H9 (cell line): ENCODE measurements at regions not wholly inside any gene's neighbourhood (a gene's known extent, or its start where the extent isn't known, plus 50 kb on each side); places are given as distances from the start of the nearest gene placed in this dataset.
A peak's percentile ranks its signal among the peaks of the same experiment; 100 is the strongest.

Source experiments
- DNase-seq: peaks from one replicate; pipeline ENCODE4 v3.0.0-alpha.2; 2017
- H2AFZ ChIP-seq: one replicate; pipeline ENCODE4 v1.6.1; 2013; ENCODE audit warnings: mild to moderate bottlenecking, low read length, control low read depth, moderate library complexity
- H2AK5ac ChIP-seq: 2 replicates; pipeline ENCODE4 v1.6.1; 2013; ENCODE audit warnings: low read length, control low read depth, mixed read lengths; ENCODE audit not compliant: insufficient read length
- H2BK120ac ChIP-seq: one replicate; pipeline ENCODE4 v1.6.1; 2013; ENCODE audit warnings: low read depth, mild to moderate bottlenecking, low read length, control low read depth, inconsistent platforms; ENCODE audit not compliant: poor library complexity, severe bottlenecking
- H2BK12ac ChIP-seq: 2 replicates; pipeline ENCODE4 v1.6.1; 2013; ENCODE audit warnings: low read length, control low read depth, mixed read lengths, low read depth; ENCODE audit not compliant: insufficient read length
- H2BK15ac ChIP-seq: 2 replicates; pipeline ENCODE4 v1.6.1; 2013; ENCODE audit warnings: low read depth, low read length, control low read depth
- H2BK20ac ChIP-seq: one replicate; pipeline ENCODE4 v1.6.1; 2013; ENCODE audit warnings: low read depth, mild to moderate bottlenecking, low read length, control low read depth, inconsistent platforms; ENCODE audit not compliant: poor library complexity, severe bottlenecking
- H2BK5ac ChIP-seq: 2 replicates; pipeline ENCODE4 v1.6.1; 2013; ENCODE audit warnings: low read length, control low read depth, mixed read lengths; ENCODE audit not compliant: insufficient read length
- H3K14ac ChIP-seq: 2 replicates; pipeline ENCODE4 v1.6.1; 2013; ENCODE audit warnings: low read length, control low read depth; ENCODE audit not compliant: insufficient read depth
- H3K18ac ChIP-seq: 2 replicates; pipeline ENCODE4 v1.6.1; 2013; ENCODE audit warnings: low read depth, mild to moderate bottlenecking, mixed read lengths, low read length, control low read depth; ENCODE audit not compliant: insufficient read length
- H3K23ac ChIP-seq: 2 replicates; pipeline ENCODE4 v1.6.1; 2013; ENCODE audit warnings: low read length, control low read depth, mixed read lengths, low read depth; ENCODE audit not compliant: insufficient read length
- H3K23me2 ChIP-seq: 2 replicates; pipeline ENCODE4 v1.6.1; 2013; ENCODE audit warnings: low read depth, mild to moderate bottlenecking, mixed read lengths, low read length, control low read depth; ENCODE audit not compliant: insufficient read length, poor library complexity, severe bottlenecking
- H3K27ac ChIP-seq: 2 replicates; pipeline ENCODE4 v1.5.1; 2013; ENCODE audit warnings: low read length, control low read depth, mixed read lengths, low read depth; ENCODE audit not compliant: insufficient read length
- H3K27me3 ChIP-seq: 2 replicates; pipeline ENCODE4 v1.6.1; 2013; ENCODE audit warnings: low read length, control low read depth, inconsistent platforms; ENCODE audit not compliant: insufficient read depth
- H3K4ac ChIP-seq: 2 replicates; pipeline ENCODE4 v1.6.1; 2013; ENCODE audit warnings: low read depth, mild to moderate bottlenecking, control low read depth, inconsistent platforms, low read length, moderate library complexity
- H3K4me1 ChIP-seq: 2 replicates; pipeline ENCODE4 v1.6.1; 2013; ENCODE audit warnings: low read length, control low read depth, inconsistent platforms; ENCODE audit not compliant: insufficient read depth
- H3K4me2 ChIP-seq: 2 replicates; pipeline ENCODE4 v1.6.1; 2013; ENCODE audit warnings: low read length, control low read depth, mixed read lengths; ENCODE audit not compliant: insufficient read length, insufficient read depth
- H3K56ac ChIP-seq: 2 replicates; pipeline ENCODE4 v1.6.1; 2013; ENCODE audit warnings: low read depth, mild to moderate bottlenecking, mixed read lengths, low read length, control low read depth; ENCODE audit not compliant: insufficient read length
- H3K79me1 ChIP-seq: 2 replicates; pipeline ENCODE4 v1.6.1; 2013; ENCODE audit warnings: low read depth, mild to moderate bottlenecking, moderate library complexity, low read length, control low read depth, inconsistent platforms; ENCODE audit not compliant: insufficient read depth, poor library complexity, severe bottlenecking
- H3K79me2 ChIP-seq: 2 replicates; pipeline ENCODE4 v1.6.1; 2013; ENCODE audit warnings: low read length, control low read depth, inconsistent platforms; ENCODE audit not compliant: insufficient read depth
- H3K9ac ChIP-seq: 2 replicates; pipeline ENCODE4 v1.6.1; 2013; ENCODE audit warnings: low read length, control low read depth, mixed read lengths; ENCODE audit not compliant: insufficient read length; ENCODE audit errors: extremely low read depth
- H3K9me3 ChIP-seq: one replicate; pipeline ENCODE4 v1.6.1; 2013; ENCODE audit warnings: low read depth, low read length, inconsistent platforms; ENCODE audit not compliant: control insufficient read depth
- H3T11ph ChIP-seq: one replicate; pipeline ENCODE4 v1.6.1; 2013; ENCODE audit warnings: mild to moderate bottlenecking, low read length, control low read depth, inconsistent platforms
- H4K20me1 ChIP-seq: one replicate; pipeline ENCODE4 v1.6.1; 2013; ENCODE audit not compliant: control insufficient read depth, insufficient read length, insufficient read depth
- H4K5ac ChIP-seq: 2 replicates; pipeline ENCODE4 v1.6.1; 2013; ENCODE audit warnings: low read depth, mild to moderate bottlenecking, mixed read lengths, low read length, control low read depth; ENCODE audit not compliant: insufficient read length
- H4K8ac ChIP-seq: replicated peaks from 2 replicates; pipeline ENCODE4 v1.6.1; 2013; ENCODE audit warnings: low read length, control low read depth, mixed read lengths, low read depth; ENCODE audit not compliant: insufficient read length
- H4K91ac ChIP-seq: 2 replicates; pipeline ENCODE4 v1.6.1; 2013; ENCODE audit warnings: low read depth, mild to moderate bottlenecking, moderate library complexity, mixed read lengths, low read length, control low read depth; ENCODE audit not compliant: insufficient read length
- H3K27ac Mint-ChIP-seq, 3 experiments: 2 replicates in 2 of 3; 3 replicates in 1 of 3; pipeline ENCODE4 v1.8.0; 2020 to 2021; ENCODE audit warnings: mixed read lengths in 3 of 3, mild to moderate bottlenecking in 1 of 3, moderate library complexity in 1 of 3
- H3K27me3 Mint-ChIP-seq: 2 replicates; pipeline ENCODE4 v1.8.0; 2021; ENCODE audit warnings: low read depth, mild to moderate bottlenecking, moderate library complexity, mixed read lengths
- H3K36me3 Mint-ChIP-seq, 3 experiments: 2 replicates in 2 of 3; 3 replicates in 1 of 3; pipeline ENCODE4 v1.8.0; 2020 to 2021; ENCODE audit warnings: low read depth in 3 of 3, mixed read lengths in 3 of 3; ENCODE audit not compliant: insufficient read depth in 1 of 3
- H3K4me1 Mint-ChIP-seq, 2 experiments: 2 replicates each; pipeline ENCODE4 v1.8.0; 2020; ENCODE audit warnings: mixed read lengths in 2 of 2
- H3K4me3 Mint-ChIP-seq, 2 experiments: 2 replicates in 1 of 2; 3 replicates in 1 of 2; pipeline ENCODE4 v1.8.0; 2020 to 2021; ENCODE audit warnings: mild to moderate bottlenecking in 2 of 2, mixed read lengths in 2 of 2, moderate library complexity in 1 of 2
- H3K9me3 Mint-ChIP-seq, 2 experiments: 2 replicates in 1 of 2; 3 replicates in 1 of 2; pipeline ENCODE4 v1.8.0; 2020; ENCODE audit warnings: mild to moderate bottlenecking in 2 of 2, mixed read lengths in 2 of 2, moderate library complexity in 1 of 2
- CTCF ChIP-seq: fragments of 200-600 bp; sonication (generic); conservative IDR thresholded peaks from 3 replicates; pipeline ENCODE4 v1.8.0; 2021; ENCODE audit warnings: antibody characterized with exemption, mild to moderate bottlenecking
- WGBS: extraction: QIAGEN DNeasy Blood & Tissue Kit; methylation state at CpG from one replicate; pipeline ENCODE4 v1.1.7; 2013; ENCODE audit warnings: missing lambda C conversion rate, low lambda C conversion rate, mixed read lengths; ENCODE audit not compliant: insufficient read length; ENCODE audit errors: extremely low coverage; 5-methylcytosine and 5-hydroxymethylcytosine counted together

DNA sequence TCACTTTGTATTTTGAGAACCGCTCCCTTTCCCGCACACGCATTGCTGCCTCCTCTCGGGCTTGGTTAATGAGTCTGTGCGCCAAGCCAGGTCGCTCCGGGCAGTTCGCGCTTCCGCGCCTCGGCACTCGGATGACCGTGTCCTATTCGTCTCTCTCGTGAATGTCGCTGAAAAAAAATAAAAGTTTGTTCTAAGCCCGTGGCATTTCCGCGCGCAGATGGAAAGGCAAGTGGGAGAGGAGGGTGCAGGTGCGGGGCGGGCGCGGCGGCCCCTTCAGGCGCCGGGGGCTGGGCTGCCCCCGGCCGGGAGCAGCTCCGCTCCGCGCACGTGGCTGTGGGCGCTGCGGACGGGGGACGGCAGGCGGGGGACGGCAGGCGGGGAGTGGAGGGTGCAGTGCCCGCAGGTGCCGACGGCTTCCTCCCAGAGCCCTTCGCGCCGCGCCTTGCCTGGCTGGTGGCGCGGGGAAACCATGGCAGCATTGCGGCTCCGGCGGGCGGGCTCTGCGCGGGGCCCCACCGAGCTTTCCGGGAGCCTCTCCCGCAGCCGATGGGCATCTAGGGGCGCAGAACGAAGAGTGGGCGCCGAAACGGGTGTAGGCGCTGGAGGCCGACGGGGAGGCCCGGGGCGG lies 159.6 kb upstream of the SIX2 start:
- Histone ChIP-seq H4K8ac (no peak overlapping the region), H3K14ac (no peak overlapping the region), H4K5ac (no peak overlapping the region), H2BK120ac (no peak overlapping the region), H2BK15ac (no peak overlapping the region), H3K27me3 (peaks cover 14% of the 10 kb centered on the region; the same call in 1 of the 2 replicates), H3K23ac (no peak overlapping the region), H3K4ac (no peak overlapping the region), H3K18ac (no peak overlapping the region), H2AK5ac (no peak overlapping the region), H3K9ac (no peak overlapping the region), H3K23me2 (peaks cover 21% of the 10 kb centered on the region), H3K9me3 (no peaks in the 10 kb centered on the region), H2BK12ac (no peak overlapping the region), H3T11ph (no peak overlapping the region), H3K79me2 (peaks cover 2% of the 10 kb centered on the region; the same call in 1 of the 2 replicates), H2AFZ (no peak overlapping the region), H4K20me1 (no peaks in the 10 kb centered on the region), H3K79me1 (no peaks in the 10 kb centered on the region), H3K4me2 (peak overlapping the region; percentile 46), H3K56ac (no peak overlapping the region), H2BK20ac (no peak overlapping the region), H4K91ac (no peak overlapping the region), H3K4me1 (no peaks in the 10 kb centered on the region), H2BK5ac (no peak overlapping the region), H3K27ac (no peak overlapping the region)
- Mint-ChIP-seq H3K4me3 (peak overlapping the region; percentile 77 to 91), H3K27me3 (peaks cover 91% of the 10 kb centered on the region), H3K36me3 (no peaks in the 10 kb centered on the region), H3K27ac (no peak overlapping the region), H3K4me1 (peaks cover 19 to 24% of the 10 kb centered on the region in 2 experiments), H3K9me3 (no peaks in the 10 kb centered on the region)
- TF ChIP-seq CTCF = no peak
- no peak for DNase-seq
- WGBS = no CpG with 5 or more reads among the region's 70 CpGs
